ENCODE measurements at regions not wholly inside any gene's neighbourhood (a gene's known extent, or its start where the extent isn't known, plus 50 kb on each side); places are given as distances from the start of the nearest gene placed in this dataset.

- no peak overlapping the region for H3K4me3 Mint-ChIP-seq
- H3K9me3 Mint-ChIP-seq: no peaks in the 10 kb centered on the region
Measured at GRCh38 chr2:125167820-125168219, 1142.7 kb downstream of the CNTNAP5 start.

GRCh38 chr2:125168442-125168841, 1143.4 kb downstream of the CNTNAP5 start:
- Mint-ChIP-seq H3K27ac (no peak overlapping the region), H3K36me3 (ENCODE audit: low read depth) (no peaks in the 10 kb centered on the region), H3K4me1 (no peaks in the 10 kb centered on the region), H3K9me3 (no peaks in the 10 kb centered on the region), H3K27me3 (ENCODE audit: low read depth, poor library complexity) (peaks cover 3% of the 10 kb centered on the region), H3K4me3 (no peak overlapping the region)
- no peak for DNase-seq
- TF ChIP-seq, protein P1, sequence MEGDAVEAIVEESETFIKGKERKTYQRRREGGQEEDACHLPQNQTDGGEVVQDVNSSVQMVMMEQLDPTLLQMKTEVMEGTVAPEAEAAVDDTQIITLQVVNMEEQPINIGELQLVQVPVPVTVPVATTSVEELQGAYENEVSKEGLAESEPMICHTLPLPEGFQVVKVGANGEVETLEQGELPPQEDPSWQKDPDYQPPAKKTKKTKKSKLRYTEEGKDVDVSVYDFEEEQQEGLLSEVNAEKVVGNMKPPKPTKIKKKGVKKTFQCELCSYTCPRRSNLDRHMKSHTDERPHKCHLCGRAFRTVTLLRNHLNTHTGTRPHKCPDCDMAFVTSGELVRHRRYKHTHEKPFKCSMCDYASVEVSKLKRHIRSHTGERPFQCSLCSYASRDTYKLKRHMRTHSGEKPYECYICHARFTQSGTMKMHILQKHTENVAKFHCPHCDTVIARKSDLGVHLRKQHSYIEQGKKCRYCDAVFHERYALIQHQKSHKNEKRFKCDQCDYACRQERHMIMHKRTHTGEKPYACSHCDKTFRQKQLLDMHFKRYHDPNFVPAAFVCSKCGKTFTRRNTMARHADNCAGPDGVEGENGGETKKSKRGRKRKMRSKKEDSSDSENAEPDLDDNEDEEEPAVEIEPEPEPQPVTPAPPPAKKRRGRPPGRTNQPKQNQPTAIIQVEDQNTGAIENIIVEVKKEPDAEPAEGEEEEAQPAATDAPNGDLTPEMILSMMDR (IDR thresholded peaks at IDR 0.05): no peak

More at GRCh38 chr2:125167820-125168219, 1142.7 kb downstream of the CNTNAP5 start:
- no peak for DNase-seq
- TF ChIP-seq, protein P1 (IDR thresholded peaks at IDR 0.05): no peak
- H3K4me1 Mint-ChIP-seq: no peaks in the 10 kb centered on the region
- no peak overlapping the region for H3K27ac Mint-ChIP-seq
- no peaks in the 10 kb centered on the region for H3K36me3 Mint-ChIP-seq (ENCODE audit: low read depth)
- peaks cover 2% of the 10 kb centered on the region for H3K27me3 Mint-ChIP-seq (ENCODE audit: low read depth, poor library complexity)

DNA sequence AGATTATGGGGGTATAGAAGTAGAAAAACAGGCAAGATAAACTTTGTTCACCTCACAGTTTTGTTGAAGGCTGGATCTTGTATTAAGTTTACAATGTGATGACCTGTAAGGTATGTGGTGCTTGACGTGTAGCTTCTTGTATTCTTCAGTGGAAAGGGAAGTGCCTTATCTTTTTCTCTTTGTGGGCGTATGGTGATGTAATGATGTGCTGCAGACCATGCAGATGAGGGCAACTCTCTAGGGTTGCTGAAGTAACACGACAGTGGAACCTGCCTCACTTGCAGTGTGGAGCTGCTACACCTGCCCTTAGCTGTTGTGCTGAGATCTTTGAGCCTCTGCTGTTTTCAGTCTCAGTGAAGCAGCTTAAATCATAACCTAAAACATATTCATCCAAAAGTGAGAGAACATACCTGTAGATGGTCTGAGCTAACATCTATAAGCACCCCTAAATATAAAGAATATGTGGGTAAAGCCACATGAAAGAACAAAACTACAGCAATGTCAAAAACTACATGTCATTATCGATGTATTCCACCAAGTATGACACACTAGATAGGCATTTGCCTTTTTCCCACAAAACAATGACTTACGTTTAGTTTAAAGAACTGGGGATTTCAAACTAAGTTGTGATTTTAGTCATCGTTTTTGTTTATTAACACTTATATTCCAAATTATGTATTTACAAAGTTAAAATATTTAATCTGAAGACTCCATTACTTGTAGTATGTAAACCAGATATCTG, 1144.1 kb downstream of the CNTNAP5 start:
- Mint-ChIP-seq H3K27me3 (ENCODE audit: low read depth, poor library complexity) (peaks cover 3% of the 10 kb centered on the region), H3K27ac (no peak overlapping the region), H3K36me3 (ENCODE audit: low read depth) (no peaks in the 10 kb centered on the region), H3K4me1 (no peaks in the 10 kb centered on the region), H3K4me3 (no peak overlapping the region), H3K9me3 (peaks cover under 1% of the 10 kb centered on the region)
- TF ChIP-seq, protein P1 (IDR thresholded peaks at IDR 0.05): no peak
- DNase-seq: no peak

- no peak overlapping the region for H3K4me3 Mint-ChIP-seq
- no peaks in the 10 kb centered on the region for H3K36me3 Mint-ChIP-seq (ENCODE audit: low read depth)
- peaks cover 3% of the 10 kb centered on the region for H3K9me3 Mint-ChIP-seq
- H3K27me3 Mint-ChIP-seq (ENCODE audit: low read depth, poor library complexity): peaks cover 3% of the 10 kb centered on the region
- no peaks in the 10 kb centered on the region for H3K4me1 Mint-ChIP-seq
- TF ChIP-seq, protein P1 (IDR thresholded peaks at IDR 0.05): no peak
- DNase-seq: no peak
- no peak overlapping the region for H3K27ac Mint-ChIP-seq
Measured at GRCh38 chr2:125169764-125170146, 1144.7 kb downstream of the CNTNAP5 start.

DNA sequence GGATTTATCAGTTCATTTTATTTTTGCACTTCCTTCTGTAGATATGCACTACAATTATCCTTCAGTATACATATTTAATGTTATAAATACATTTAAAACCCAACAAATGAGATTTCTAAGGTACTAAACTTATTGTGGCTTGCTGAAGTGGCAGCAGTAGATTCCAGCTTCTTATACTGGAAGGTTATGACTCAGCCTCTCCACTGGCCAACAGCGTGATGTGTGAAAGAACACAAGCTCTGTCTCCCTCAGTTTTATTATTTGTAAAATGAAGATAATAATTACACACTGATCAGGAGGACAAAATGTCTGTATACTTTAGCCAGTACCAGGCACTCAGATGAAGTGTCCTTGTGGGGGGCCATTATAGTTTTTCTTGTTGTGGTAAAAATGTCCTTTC, 1147.1 kb downstream of the CNTNAP5 start:
- TF ChIP-seq, protein P1 (IDR thresholded peaks at IDR 0.05): no peak
- no peak overlapping the region for H3K4me3 Mint-ChIP-seq
- no peaks in the 10 kb centered on the region for H3K36me3 Mint-ChIP-seq (ENCODE audit: low read depth)
- peaks cover 3% of the 10 kb centered on the region for H3K27me3 Mint-ChIP-seq (ENCODE audit: low read depth, poor library complexity)
- peaks cover 7% of the 10 kb centered on the region for H3K9me3 Mint-ChIP-seq
- DNase-seq: no peak
- H3K4me1 Mint-ChIP-seq: no peaks in the 10 kb centered on the region
- no peak overlapping the region for H3K27ac Mint-ChIP-seq

DNA sequence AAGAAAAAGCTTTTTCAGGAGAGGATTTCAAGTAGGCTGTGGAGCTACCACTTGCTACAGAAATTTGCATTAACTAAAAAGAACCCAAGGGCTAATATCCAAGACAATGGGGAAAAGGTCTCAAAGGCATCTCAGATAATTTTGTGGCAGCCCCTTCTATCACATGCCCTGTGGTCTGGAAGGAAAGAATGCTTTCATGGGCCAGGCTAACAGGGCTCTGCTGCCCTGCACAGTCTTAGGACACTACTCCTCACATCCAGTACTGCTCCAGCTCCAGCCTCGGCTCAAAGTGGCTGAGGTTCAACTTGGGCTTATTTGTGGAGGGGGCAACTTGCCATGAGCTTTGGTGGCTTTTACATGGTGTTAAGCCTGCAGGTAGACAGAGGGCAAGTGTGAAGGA, 1150.3 kb downstream of the CNTNAP5 start:
- no peak overlapping the region for H3K4me3 Mint-ChIP-seq
- peaks cover 3% of the 10 kb centered on the region for H3K27me3 Mint-ChIP-seq (ENCODE audit: low read depth, poor library complexity)
- H3K4me1 Mint-ChIP-seq: no peaks in the 10 kb centered on the region
- no peaks in the 10 kb centered on the region for H3K36me3 Mint-ChIP-seq (ENCODE audit: low read depth)
- TF ChIP-seq, protein P1 (IDR thresholded peaks at IDR 0.05): no peak
- DNase-seq: no peak
- no peak overlapping the region for H3K27ac Mint-ChIP-seq
- H3K9me3 Mint-ChIP-seq: peaks cover 7% of the 10 kb centered on the region

Data from nephron progenitor cell (in vitro differentiated cells).